Activated T-helper 1 cell treated with anti-CD3 and anti-CD28 coated beads, Interleukin-12 subunit alpha, Interleukin-12 subunit beta, Interleukin-2, Interleukin-4 antibody, amounts not matched to agents 30 ng/mL and 10 ng/mL and 1 ng/mL, durations not matched to agents 14 hours and 24 hours and 36 hours (primary cell): ENCODE measurements at regions not wholly inside any gene's neighbourhood (a gene's known extent, or its start where the extent isn't known, plus 50 kb on each side); places are given as distances from the start of the nearest gene placed in this dataset.

Experiments used
- DNase-seq: peaks from one replicate; pipeline ENCODE4 v3.0.0; 2021; ENCODE audit warnings: low spot score
- H3K27ac Mint-ChIP-seq: one replicate; pipeline ENCODE4 v1.8.0; 2021; ENCODE audit warnings: mild to moderate bottlenecking, mixed read lengths
- H3K27me3 Mint-ChIP-seq: one replicate; pipeline ENCODE4 v1.8.0; 2022; ENCODE audit warnings: mild to moderate bottlenecking, moderate library complexity, mixed read lengths; ENCODE audit not compliant: insufficient read depth
- H3K36me3 Mint-ChIP-seq: one replicate; pipeline ENCODE4 v1.8.0; 2021; ENCODE audit warnings: low read depth, mixed read lengths
- H3K4me1 Mint-ChIP-seq: one replicate; pipeline ENCODE4 v1.8.0; 2021; ENCODE audit warnings: low read depth, mixed read lengths
- H3K4me3 Mint-ChIP-seq: one replicate; pipeline ENCODE4 v1.8.0; 2021; ENCODE audit warnings: mild to moderate bottlenecking, moderate library complexity, mixed read lengths
- H3K9me3 Mint-ChIP-seq: one replicate; pipeline ENCODE4 v1.8.0; 2021; ENCODE audit warnings: mixed read lengths
- intact Hi-C: fragments of 100-400 bp; cut with micrococcal nuclease; formaldehyde crosslinking; loops from one replicate; pipeline ENCODE4 v1.15.1; 2024

GRCh38 chr10:108819302-108819701, 1104.0 kb downstream of the XPNPEP1 start:
- Mint-ChIP-seq H3K4me3 (no peak overlapping the region), H3K27me3 (no peaks in the 10 kb centered on the region), H3K9me3 (peaks cover 10% of the 10 kb centered on the region), H3K27ac (no peak overlapping the region), H3K4me1 (no peaks in the 10 kb centered on the region), H3K36me3 (no peaks in the 10 kb centered on the region)
- intact Hi-C loops = no loop called here
- no peak for DNase-seq

GRCh38 chr10:108817584-108817983, 1105.7 kb downstream of the XPNPEP1 start:
- intact Hi-C loops = no loop called here
- Mint-ChIP-seq H3K36me3 (no peaks in the 10 kb centered on the region), H3K4me1 (no peaks in the 10 kb centered on the region), H3K4me3 (no peak overlapping the region), H3K27ac (no peak overlapping the region), H3K9me3 (peaks cover 10% of the 10 kb centered on the region), H3K27me3 (no peaks in the 10 kb centered on the region)
- no peak for DNase-seq

- Mint-ChIP-seq H3K4me3 (no peak overlapping the region), H3K9me3 (peaks cover 13% of the 10 kb centered on the region), H3K27me3 (no peaks in the 10 kb centered on the region), H3K27ac (no peak overlapping the region), H3K4me1 (no peaks in the 10 kb centered on the region), H3K36me3 (no peaks in the 10 kb centered on the region)
- DNase-seq = no peak
- intact Hi-C loops = no loop called here
Measured at GRCh38 chr10:108817135-108817534, 1106.2 kb downstream of the XPNPEP1 start.

- no peak overlapping the region for H3K27ac Mint-ChIP-seq
- H3K9me3 Mint-ChIP-seq = peaks cover 14% of the 10 kb centered on the region
- H3K4me3 Mint-ChIP-seq = no peak overlapping the region
- no peaks in the 10 kb centered on the region for H3K4me1 Mint-ChIP-seq
- no peaks in the 10 kb centered on the region for H3K27me3 Mint-ChIP-seq
- intact Hi-C loops = no loop called here
- H3K36me3 Mint-ChIP-seq = no peaks in the 10 kb centered on the region
- DNase-seq = no peak
Measured at GRCh38 chr10:108812906-108813305, 1110.4 kb downstream of the XPNPEP1 start.

- Mint-ChIP-seq H3K27ac (no peak overlapping the region), H3K4me3 (no peak overlapping the region), H3K36me3 (no peaks in the 10 kb centered on the region), H3K9me3 (peaks cover 14% of the 10 kb centered on the region), H3K4me1 (no peaks in the 10 kb centered on the region), H3K27me3 (no peaks in the 10 kb centered on the region)
- intact Hi-C loops = no loop called here
- no peak for DNase-seq
Measured at GRCh38 chr10:108812296-108812695, 1111.0 kb downstream of the XPNPEP1 start.

GRCh38 chr10:108808228-108808627, 1115.1 kb downstream of the XPNPEP1 start:
- Mint-ChIP-seq H3K4me1 (no peaks in the 10 kb centered on the region), H3K27ac (no peak overlapping the region), H3K4me3 (no peak overlapping the region), H3K27me3 (no peaks in the 10 kb centered on the region), H3K36me3 (no peaks in the 10 kb centered on the region), H3K9me3 (peaks cover 12% of the 10 kb centered on the region)
- DNase-seq = no peak
- intact Hi-C loops = no loop called here

GRCh38 chr10:108801775-108802517, 1121.4 kb downstream of the XPNPEP1 start:
- intact Hi-C loops = no loop called here
- H3K9me3 Mint-ChIP-seq = peaks cover 8% of the 10 kb centered on the region
- H3K4me1 Mint-ChIP-seq = no peaks in the 10 kb centered on the region
- no peak overlapping the region for H3K4me3 Mint-ChIP-seq
- no peaks in the 10 kb centered on the region for H3K36me3 Mint-ChIP-seq
- DNase-seq = no peak
- H3K27me3 Mint-ChIP-seq = no peaks in the 10 kb centered on the region
- H3K27ac Mint-ChIP-seq = no peak overlapping the region

GRCh38 chr10:108801220-108801619, 1122.1 kb downstream of the XPNPEP1 start:
- peaks cover 9% of the 10 kb centered on the region for H3K9me3 Mint-ChIP-seq
- H3K27ac Mint-ChIP-seq = no peak overlapping the region
- no peaks in the 10 kb centered on the region for H3K36me3 Mint-ChIP-seq
- no peaks in the 10 kb centered on the region for H3K27me3 Mint-ChIP-seq
- intact Hi-C loops = no loop called here
- no peak overlapping the region for H3K4me3 Mint-ChIP-seq
- no peak for DNase-seq
- H3K4me1 Mint-ChIP-seq = no peaks in the 10 kb centered on the region

- no peaks in the 10 kb centered on the region for H3K27me3 Mint-ChIP-seq
- no peak for DNase-seq
- no peak overlapping the region for H3K27ac Mint-ChIP-seq
- H3K4me3 Mint-ChIP-seq = no peak overlapping the region
- no peaks in the 10 kb centered on the region for H3K36me3 Mint-ChIP-seq
- peaks cover 6% of the 10 kb centered on the region for H3K9me3 Mint-ChIP-seq
- H3K4me1 Mint-ChIP-seq = no peaks in the 10 kb centered on the region
- intact Hi-C loops = no loop called here
Measured at GRCh38 chr10:108797573-108797972, 1125.7 kb downstream of the XPNPEP1 start.

- Mint-ChIP-seq H3K27me3 (no peaks in the 10 kb centered on the region), H3K9me3 (peaks cover 6% of the 10 kb centered on the region), H3K4me1 (no peaks in the 10 kb centered on the region), H3K4me3 (no peak overlapping the region), H3K36me3 (no peaks in the 10 kb centered on the region), H3K27ac (no peak overlapping the region)
- DNase-seq = no peak
- intact Hi-C loops = no loop called here
Measured at GRCh38 chr10:108791794-108792474, 1131.4 kb downstream of the XPNPEP1 start.

- Mint-ChIP-seq H3K4me1 (no peaks in the 10 kb centered on the region), H3K27ac (no peak overlapping the region), H3K36me3 (no peaks in the 10 kb centered on the region), H3K9me3 (no peaks in the 10 kb centered on the region), H3K4me3 (no peak overlapping the region), H3K27me3 (no peaks in the 10 kb centered on the region)
- intact Hi-C loops = no loop called here
- no peak for DNase-seq
Measured at GRCh38 chr10:108791030-108791429, 1132.3 kb downstream of the XPNPEP1 start.

- intact Hi-C loops = no loop called here
- Mint-ChIP-seq H3K4me3 (no peak overlapping the region), H3K27me3 (no peaks in the 10 kb centered on the region), H3K9me3 (peaks cover 5% of the 10 kb centered on the region), H3K36me3 (no peaks in the 10 kb centered on the region), H3K4me1 (no peaks in the 10 kb centered on the region), H3K27ac (no peak overlapping the region)
- DNase-seq = no peak
Measured at GRCh38 chr10:108789919-108790318, 1133.4 kb downstream of the XPNPEP1 start.

- Mint-ChIP-seq H3K36me3 (no peaks in the 10 kb centered on the region), H3K27ac (no peak overlapping the region), H3K4me3 (no peak overlapping the region), H3K4me1 (no peaks in the 10 kb centered on the region), H3K9me3 (peaks cover 5% of the 10 kb centered on the region), H3K27me3 (no peaks in the 10 kb centered on the region)
- intact Hi-C loops = no loop called here
- no peak for DNase-seq
Measured at GRCh38 chr10:108789336-108789735, 1134.0 kb downstream of the XPNPEP1 start.
